CD4-positive, alpha-beta memory T cell (primary cell): ENCODE measurements at regions not wholly inside any gene's neighbourhood (a gene's known extent, or its start where the extent isn't known, plus 50 kb on each side); places are given as distances from the start of the nearest gene placed in this dataset.

ENCODE experiments used
- CTCF ChIA-PET: fragments of 350-600 bp; sonication (Branson Sonifier 250); formaldehyde crosslinking; loops from one replicate; lab custom pipeline; 2021; ENCODE audit warnings: inconsistent platforms; ENCODE audit not compliant: partially characterized antibody; lab: Charles Lee
- POLR2A ChIA-PET: fragments of 350-600 bp; sonication (Branson Sonifier 250); formaldehyde crosslinking; loops from one replicate; lab custom pipeline; 2021; ENCODE audit not compliant: partially characterized antibody; lab: Charles Lee
- DNase-seq, 5 donors: peaks; one replicate each; pipeline versions ENCODE4 v3.0.0 to v3.0.0-alpha.2; 2020 to 2022; ENCODE audit warnings: mixed read lengths in 1 of 5
- H3K27ac ChIP-seq: one replicate; pipeline ENCODE4 v1.7.0; 2013; ENCODE audit warnings: low read depth, low read length
- H3K27me3 ChIP-seq: 2 replicates; pipeline ENCODE4 v1.7.0; 2013; ENCODE audit warnings: mild to moderate bottlenecking, low read length, moderate library complexity; ENCODE audit not compliant: insufficient read depth
- H3K36me3 ChIP-seq: 2 replicates; pipeline ENCODE4 v1.7.0; 2013; ENCODE audit warnings: mild to moderate bottlenecking, low read length, moderate library complexity; ENCODE audit not compliant: insufficient read depth
- H3K4me1 ChIP-seq: 2 replicates; pipeline ENCODE4 v1.7.0; 2013; ENCODE audit warnings: mild to moderate bottlenecking, low read length, moderate library complexity; ENCODE audit not compliant: insufficient read depth
- H3K4me3 ChIP-seq, 2 donors: one replicate each; pipeline ENCODE4 v1.7.0; 2013; ENCODE audit warnings: low read length in 2 of 2, mild to moderate bottlenecking in 1 of 2
- H3K9me3 ChIP-seq, 2 donors: one replicate each; pipeline ENCODE4 v1.7.0; 2013; ENCODE audit warnings: low read length in 2 of 2, control low read depth in 1 of 2; ENCODE audit not compliant: control insufficient read depth in 1 of 2
- H3K27ac Mint-ChIP-seq, 7 donors: one replicate each; pipeline ENCODE4 v1.8.0; 2020 to 2021; ENCODE audit warnings: mixed read lengths in 7 of 7, mild to moderate bottlenecking in 6 of 7, inconsistent platforms in 3 of 7, moderate library complexity in 3 of 7
- H3K27me3 Mint-ChIP-seq, 2 donors: one replicate each; pipeline ENCODE4 v1.8.0; 2020 to 2021; ENCODE audit warnings: mixed read lengths in 2 of 2
- H3K36me3 Mint-ChIP-seq, 2 donors: one replicate each; pipeline ENCODE4 v1.8.0; 2020 to 2021; ENCODE audit warnings: mixed read lengths in 2 of 2, inconsistent platforms in 1 of 2, mild to moderate bottlenecking in 1 of 2
- H3K4me1 Mint-ChIP-seq, 4 donors: one replicate each; pipeline ENCODE4 v1.8.0; 2020 to 2021; ENCODE audit warnings: mixed read lengths in 4 of 4, mild to moderate bottlenecking in 1 of 4
- H3K4me3 Mint-ChIP-seq, 8 donors: one replicate each; pipeline ENCODE4 v1.8.0; 2020 to 2021; ENCODE audit warnings: mixed read lengths in 8 of 8, mild to moderate bottlenecking in 7 of 8, moderate library complexity in 6 of 8, inconsistent platforms in 3 of 8
- H3K9me3 Mint-ChIP-seq, 8 donors: one replicate each; pipeline ENCODE4 v1.8.0; 2020 to 2021; ENCODE audit warnings: mixed read lengths in 8 of 8, mild to moderate bottlenecking in 5 of 8, inconsistent platforms in 3 of 8, moderate library complexity in 1 of 8
- intact Hi-C: fragments of 100-400 bp; cut with micrococcal nuclease; formaldehyde crosslinking; loops from one replicate; pipeline ENCODE4 v1.15.1; 2023

DNA sequence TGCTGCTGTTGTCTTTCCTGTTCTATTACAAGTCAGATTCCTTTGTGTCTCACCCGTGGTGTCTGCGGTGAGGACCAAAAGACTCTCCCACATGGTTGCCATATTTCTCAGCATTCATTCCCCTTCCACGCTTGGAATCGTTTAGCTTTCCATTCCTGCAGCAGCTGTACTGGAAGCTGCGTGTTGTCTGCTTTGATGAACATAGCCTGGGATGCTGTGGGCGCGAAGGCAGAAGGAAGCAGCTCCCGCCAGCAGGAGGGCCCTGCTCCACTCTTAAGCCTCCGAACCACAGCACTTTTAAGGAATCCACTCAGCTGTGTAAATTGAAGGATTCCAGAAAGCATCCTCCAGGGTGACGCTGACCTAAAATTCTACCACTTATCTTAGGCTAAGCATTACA lies 303.6 kb upstream of the PITRM1 start:
- no peak for DNase-seq
- H3K27me3 Mint-ChIP-seq, result no peaks in the 10 kb centered on the region
- no peak overlapping the region for H3K27ac ChIP-seq
- H3K36me3 ChIP-seq, result no peaks in the 10 kb centered on the region
- no peak overlapping the region for H3K4me3 Mint-ChIP-seq
- H3K27ac Mint-ChIP-seq, result no peak overlapping the region
- ChIA-PET CTCF (no interaction called here), POLR2A (no interaction called here)
- H3K36me3 Mint-ChIP-seq, result no peaks in the 10 kb centered on the region
- H3K27me3 ChIP-seq, result no peaks in the 10 kb centered on the region
- no peak overlapping the region for H3K4me3 ChIP-seq
- H3K4me1 Mint-ChIP-seq, result peaks cover 13 to 24% (median 16%) of the 10 kb centered on the region in 4 donors
- peaks cover 17% of the 10 kb centered on the region for H3K4me1 ChIP-seq
- H3K9me3 Mint-ChIP-seq, result no peaks in the 10 kb centered on the region
- intact Hi-C loops, result loop anchor here (10.0 kb wide), 1 partner anchor 189 kb away; no protein-coding TSS in a partner anchor
- no peaks in the 10 kb centered on the region for H3K9me3 ChIP-seq

GRCh38 chr10:3475367-3475766 lies 302.8 kb upstream of the PITRM1 start:
- Mint-ChIP-seq H3K4me3 (no peak overlapping the region), H3K27ac (peak overlapping the region in 1 of 7 donors; percentile 49), H3K9me3 (no peaks in the 10 kb centered on the region), H3K36me3 (no peaks in the 10 kb centered on the region), H3K27me3 (no peaks in the 10 kb centered on the region), H3K4me1 (peaks cover 13 to 27% (median 16%) of the 10 kb centered on the region in 4 donors)
- Histone ChIP-seq H3K27ac (no peak overlapping the region), H3K4me3 (no peak overlapping the region), H3K9me3 (no peaks in the 10 kb centered on the region), H3K4me1 (peaks cover 17% of the 10 kb centered on the region), H3K27me3 (no peaks in the 10 kb centered on the region), H3K36me3 (no peaks in the 10 kb centered on the region)
- DNase-seq, result no peak
- ChIA-PET CTCF (no interaction called here), POLR2A (no interaction called here)
- intact Hi-C loops, result loop anchor here (10.0 kb wide), 1 partner anchor 189 kb away; no protein-coding TSS in a partner anchor

DNA sequence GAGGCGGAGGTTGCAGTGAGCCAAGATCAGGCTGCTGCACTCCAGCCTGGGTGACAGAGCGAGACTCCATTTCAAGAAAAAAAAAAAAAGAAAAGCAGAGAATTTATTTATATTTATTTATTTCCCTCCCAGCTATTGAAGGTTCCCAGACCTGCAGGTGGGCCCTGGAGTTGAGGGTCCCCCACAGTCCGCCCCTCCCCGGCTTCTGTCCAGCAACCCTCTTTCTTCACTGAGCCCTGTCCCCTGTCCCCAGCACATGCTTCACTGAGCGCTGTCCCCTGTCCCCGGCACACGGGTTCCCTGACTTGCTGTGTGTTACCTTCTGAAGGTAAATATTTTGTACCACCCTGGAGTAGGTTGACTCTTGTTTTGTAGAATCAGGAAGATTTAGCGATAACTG lies 301.7 kb upstream of the PITRM1 start:
- Mint-ChIP-seq H3K36me3 (no peaks in the 10 kb centered on the region), H3K27ac (no peak overlapping the region), H3K9me3 (no peaks in the 10 kb centered on the region), H3K27me3 (no peaks in the 10 kb centered on the region), H3K4me3 (no peak overlapping the region), H3K4me1 (peaks cover 13 to 36% (median 17%) of the 10 kb centered on the region in 4 donors)
- H3K36me3 ChIP-seq, result no peaks in the 10 kb centered on the region
- H3K4me1 ChIP-seq, result peaks cover 22% of the 10 kb centered on the region
- CTCF ChIA-PET, result no interaction called here
- H3K27me3 ChIP-seq, result no peaks in the 10 kb centered on the region
- DNase-seq, result no peak
- no peaks in the 10 kb centered on the region for H3K9me3 ChIP-seq
- no peak overlapping the region for H3K27ac ChIP-seq
- H3K4me3 ChIP-seq, result no peak overlapping the region
- intact Hi-C loops, result loop anchor here (10.0 kb wide), 1 partner anchor 191 kb away; no protein-coding TSS in a partner anchor
- POLR2A ChIA-PET, result no interaction called here

DNA sequence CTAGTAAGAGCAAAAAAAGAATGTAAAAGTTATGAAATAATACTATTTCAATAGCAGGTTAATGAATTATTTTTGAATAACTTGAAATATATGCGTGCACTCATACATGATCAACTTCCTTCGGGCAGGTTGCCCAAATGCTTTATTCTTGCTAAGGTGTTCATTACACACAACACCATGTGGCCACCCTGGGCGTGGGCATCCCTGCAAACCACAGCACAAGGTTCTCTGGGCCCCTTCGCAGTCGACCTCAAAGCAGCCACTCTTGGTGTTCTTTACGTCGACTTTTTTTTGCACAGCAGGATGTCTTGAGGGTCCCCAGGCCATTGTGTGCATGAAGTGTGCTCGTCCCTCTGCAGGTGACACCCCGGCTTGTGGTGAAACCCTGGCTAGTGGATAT lies 300.7 kb upstream of the PITRM1 start:
- no peaks in the 10 kb centered on the region for H3K27me3 ChIP-seq
- peak in 2 of 5 donors; percentile 17 to 19 for DNase-seq
- Mint-ChIP-seq H3K9me3 (no peaks in the 10 kb centered on the region), H3K27ac (peak overlapping the region in 4 of 7 donors; percentile 75 to 94 (median 91)), H3K4me3 (peak overlapping the region; percentile 86 to 93 (median 90)), H3K36me3 (no peaks in the 10 kb centered on the region), H3K27me3 (peaks cover 0 to 2% of the 10 kb centered on the region in 2 donors), H3K4me1 (peaks cover 21 to 46% (median 27%) of the 10 kb centered on the region in 4 donors)
- H3K4me3 ChIP-seq, result no peak overlapping the region
- POLR2A ChIA-PET, result interaction anchor here (0.9 to 1.9 kb wide), 5 partner anchors 18 to 312 kb away, joined by 3 to 12 read pairs (median 3); partner anchors contain the start of gene KLF6
- intact Hi-C loops, result loop anchor here (10.0 kb wide), 1 partner anchor 192 kb away; no protein-coding TSS in a partner anchor
- CTCF ChIA-PET, result no interaction called here
- no peaks in the 10 kb centered on the region for H3K9me3 ChIP-seq
- H3K36me3 ChIP-seq, result no peaks in the 10 kb centered on the region
- peaks cover 32% of the 10 kb centered on the region for H3K4me1 ChIP-seq
- H3K27ac ChIP-seq, result no peak overlapping the region

DNA sequence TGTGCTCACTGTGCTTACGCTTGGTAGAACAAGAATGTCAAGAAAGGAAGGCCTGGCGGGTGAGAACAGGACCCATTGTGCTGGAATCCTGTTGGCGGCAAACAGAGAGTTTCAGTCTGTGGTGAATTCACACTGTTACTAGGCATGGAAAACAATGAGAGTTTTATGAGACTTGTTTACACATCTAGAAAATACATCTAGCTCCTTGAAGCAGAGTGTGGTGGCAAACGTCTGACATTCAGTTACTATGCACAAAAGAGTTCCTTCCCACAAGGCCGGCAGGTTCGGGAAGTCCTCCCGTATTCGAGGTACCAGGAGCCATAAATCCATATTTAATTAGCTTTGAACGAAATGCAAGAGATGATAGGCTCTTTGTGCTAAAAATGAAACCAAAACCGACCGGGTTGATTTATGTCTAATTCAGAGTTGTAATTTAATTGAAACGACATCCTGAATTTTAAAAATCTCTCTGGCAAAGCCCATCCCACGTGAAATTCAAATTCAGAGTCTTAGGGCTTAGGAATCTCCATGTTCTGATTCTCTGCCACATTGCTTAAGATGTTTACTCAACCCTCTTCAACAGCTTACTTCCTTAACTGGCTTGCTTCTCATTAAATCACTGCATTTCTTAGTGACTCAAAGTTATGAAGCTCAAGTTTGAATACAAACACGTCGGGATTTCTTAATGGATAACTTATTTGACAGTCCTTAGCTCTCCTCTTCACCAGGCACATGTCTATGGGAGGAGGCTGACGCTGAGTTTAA lies 299.9 kb upstream of the PITRM1 start:
- Histone ChIP-seq H3K27me3 (no peaks in the 10 kb centered on the region), H3K27ac (peak overlapping the region; percentile 29), H3K36me3 (no peaks in the 10 kb centered on the region), H3K9me3 (no peaks in the 10 kb centered on the region), H3K4me1 (peaks cover 40% of the 10 kb centered on the region), H3K4me3 (peak overlapping the region; percentile 10 to 58)
- no peaks in the 10 kb centered on the region for H3K36me3 Mint-ChIP-seq
- H3K9me3 Mint-ChIP-seq, result no peaks in the 10 kb centered on the region
- intact Hi-C loops, result loop anchor here (10.0 kb wide), 1 partner anchor 192 kb away; no protein-coding TSS in a partner anchor
- POLR2A ChIA-PET, result interaction anchor here (0.7 to 1.9 kb wide), 8 partner anchors 17 to 313 kb away, joined by 3 to 12 read pairs (median 3); partner anchors contain the start of gene KLF6
- peak overlapping the region; percentile 62 to 94 (median 92) for H3K27ac Mint-ChIP-seq
- CTCF ChIA-PET, result interaction anchor here (0.8 kb wide), 1 partner anchor 136 kb away, joined by 3 read pairs; no protein-coding TSS in a partner anchor
- peaks cover 26 to 54% (median 33%) of the 10 kb centered on the region in 4 donors for H3K4me1 Mint-ChIP-seq
- peaks cover 0 to 2% of the 10 kb centered on the region in 2 donors for H3K27me3 Mint-ChIP-seq
- DNase-seq, result peak in 3 of 5 donors; percentile 9 to 13 (median 12)
- H3K4me3 Mint-ChIP-seq, result peak overlapping the region; percentile 86 to 93 (median 90)

DNA sequence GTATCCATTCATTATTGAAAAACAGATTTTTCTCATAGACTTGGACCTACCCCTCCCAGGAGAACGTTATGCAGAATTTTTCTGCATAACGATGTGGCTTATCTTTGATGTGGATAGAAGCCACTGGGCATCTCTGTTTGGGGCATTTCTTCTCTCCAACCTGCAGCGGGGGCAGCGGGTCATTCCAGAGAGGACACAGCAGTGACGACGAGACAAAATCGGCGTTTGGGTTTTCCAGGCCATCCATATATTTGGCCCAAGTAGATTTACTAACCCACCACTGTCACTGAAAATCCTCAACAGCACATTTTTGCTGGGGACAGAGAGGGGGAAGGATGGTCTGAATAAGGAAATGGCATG lies 299.3 kb upstream of the PITRM1 start:
- intact Hi-C loops, result loop anchor here (10.0 kb wide), 1 partner anchor 193 kb away; no protein-coding TSS in a partner anchor
- no peaks in the 10 kb centered on the region for H3K9me3 Mint-ChIP-seq
- H3K4me3 Mint-ChIP-seq, result peak overlapping the region; percentile 86 to 93 (median 90)
- Histone ChIP-seq H3K4me1 (peaks cover 45% of the 10 kb centered on the region), H3K27ac (peak overlapping the region; percentile 29), H3K4me3 (peak overlapping the region; percentile 10 to 58), H3K36me3 (no peaks in the 10 kb centered on the region), H3K27me3 (no peaks in the 10 kb centered on the region), H3K9me3 (no peaks in the 10 kb centered on the region)
- H3K27me3 Mint-ChIP-seq, result peaks cover 0 to 2% of the 10 kb centered on the region in 2 donors
- no peak for DNase-seq
- H3K36me3 Mint-ChIP-seq, result no peaks in the 10 kb centered on the region
- H3K27ac Mint-ChIP-seq, result peak overlapping the region; percentile 62 to 94 (median 92)
- H3K4me1 Mint-ChIP-seq, result peaks cover 28 to 59% (median 37%) of the 10 kb centered on the region in 4 donors
- ChIA-PET POLR2A (interaction anchor here (0.8 to 1.9 kb wide), 5 partner anchors 18 to 313 kb away, joined by 3 to 12 read pairs (median 3); partner anchors contain the start of gene KLF6), CTCF (no interaction called here)

- peaks cover 46% of the 10 kb centered on the region for H3K4me1 ChIP-seq
- no peaks in the 10 kb centered on the region for H3K36me3 ChIP-seq
- peaks cover 0 to 2% of the 10 kb centered on the region in 2 donors for H3K27me3 Mint-ChIP-seq
These were observed 298.9 kb upstream of the PITRM1 start for GRCh38 chr10:3471472-3471871.

More at GRCh38 chr10:3471472-3471871, 298.9 kb upstream of the PITRM1 start:
- H3K4me3 ChIP-seq, result no peak overlapping the region
- Mint-ChIP-seq H3K27ac (peak overlapping the region in 1 of 7 donors; percentile 75), H3K4me1 (peaks cover 28 to 62% (median 38%) of the 10 kb centered on the region in 4 donors), H3K9me3 (no peaks in the 10 kb centered on the region), H3K36me3 (no peaks in the 10 kb centered on the region), H3K4me3 (peak overlapping the region in 4 of 8 donors; percentile 89 to 91 (median 90))
- H3K27ac ChIP-seq, result no peak overlapping the region
- ChIA-PET POLR2A (interaction anchor here (0.7 to 1.9 kb wide), 2 partner anchors 311 to 609 kb away, joined by 3 to 12 read pairs; no protein-coding TSS in a partner anchor), CTCF (no interaction called here)
- H3K9me3 ChIP-seq, result no peaks in the 10 kb centered on the region
- no peak for DNase-seq
- intact Hi-C loops, result loop anchor here (10.0 kb wide), 1 partner anchor 193 kb away; no protein-coding TSS in a partner anchor
- no peaks in the 10 kb centered on the region for H3K27me3 ChIP-seq
